DND-41 (cell line): ENCODE measurements at regions not wholly inside any gene's neighbourhood (a gene's known extent, or its start where the extent isn't known, plus 50 kb on each side); places are given as distances from the start of the nearest gene placed in this dataset.

Source experiments
- EZH2 ChIP-seq: IDR thresholded peaks from 3 replicates; pipeline ENCODE4 v1.6.1; 2012; ENCODE audit warnings: borderline replicate concordance, low read depth, mild to moderate bottlenecking, moderate library complexity, low read length, inconsistent platforms; ENCODE audit not compliant: severe bottlenecking
- TF ChIP-seq, protein P1 (sequence below): IDR thresholded peaks from 2 replicates; pipeline ENCODE4 v1.5.1; 2012; ENCODE audit warnings: borderline replicate concordance, low read length, moderate library complexity, mild to moderate bottlenecking; ENCODE audit not compliant: poor library complexity, severe bottlenecking; ENCODE audit errors: extremely low read depth

DNA sequence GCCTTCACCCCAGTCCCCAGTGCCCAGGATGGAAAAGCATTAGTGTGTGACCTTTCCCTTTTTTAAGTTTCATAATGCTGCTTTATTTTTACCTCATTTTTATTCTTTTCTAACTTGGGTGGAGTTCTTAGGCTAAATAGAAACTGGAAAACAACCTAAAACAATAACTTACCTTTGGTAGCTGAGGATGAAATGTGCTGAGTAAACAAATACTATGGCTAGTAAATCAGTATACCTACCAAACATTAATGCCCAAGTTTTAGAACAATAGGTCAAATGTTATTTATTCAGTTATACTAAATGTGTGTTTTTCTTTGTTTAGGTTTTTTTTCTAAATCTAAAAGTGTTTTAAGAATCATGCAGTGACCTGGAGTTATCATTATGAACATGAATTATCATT is 226.6 kb upstream of the G2E3 start:
- TF ChIP-seq, protein P1, sequence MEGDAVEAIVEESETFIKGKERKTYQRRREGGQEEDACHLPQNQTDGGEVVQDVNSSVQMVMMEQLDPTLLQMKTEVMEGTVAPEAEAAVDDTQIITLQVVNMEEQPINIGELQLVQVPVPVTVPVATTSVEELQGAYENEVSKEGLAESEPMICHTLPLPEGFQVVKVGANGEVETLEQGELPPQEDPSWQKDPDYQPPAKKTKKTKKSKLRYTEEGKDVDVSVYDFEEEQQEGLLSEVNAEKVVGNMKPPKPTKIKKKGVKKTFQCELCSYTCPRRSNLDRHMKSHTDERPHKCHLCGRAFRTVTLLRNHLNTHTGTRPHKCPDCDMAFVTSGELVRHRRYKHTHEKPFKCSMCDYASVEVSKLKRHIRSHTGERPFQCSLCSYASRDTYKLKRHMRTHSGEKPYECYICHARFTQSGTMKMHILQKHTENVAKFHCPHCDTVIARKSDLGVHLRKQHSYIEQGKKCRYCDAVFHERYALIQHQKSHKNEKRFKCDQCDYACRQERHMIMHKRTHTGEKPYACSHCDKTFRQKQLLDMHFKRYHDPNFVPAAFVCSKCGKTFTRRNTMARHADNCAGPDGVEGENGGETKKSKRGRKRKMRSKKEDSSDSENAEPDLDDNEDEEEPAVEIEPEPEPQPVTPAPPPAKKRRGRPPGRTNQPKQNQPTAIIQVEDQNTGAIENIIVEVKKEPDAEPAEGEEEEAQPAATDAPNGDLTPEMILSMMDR: no peak
- no peak for TF ChIP-seq EZH2
